ENCODE measurements at regions not wholly inside any gene's neighbourhood (a gene's known extent, or its start where the extent isn't known, plus 50 kb on each side); places are given as distances from the start of the nearest gene placed in this dataset.

DNA sequence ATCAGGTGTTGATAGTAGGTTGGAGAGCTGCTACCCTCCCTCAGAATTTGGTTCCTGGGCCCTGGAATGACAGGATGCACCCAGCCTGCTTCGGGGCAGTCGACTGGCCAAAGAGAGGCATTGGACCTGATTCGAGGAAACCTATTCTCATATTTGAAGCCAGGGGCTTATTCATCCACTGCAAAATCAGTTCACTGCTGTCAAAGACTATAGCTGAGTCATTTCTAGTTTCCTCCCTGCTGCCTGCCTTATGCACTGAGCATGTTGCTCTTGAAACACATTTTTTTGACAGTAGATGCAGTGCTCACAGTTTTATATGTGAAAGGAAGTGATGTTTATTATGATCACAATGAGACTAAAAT lies 565.4 kb downstream of the ETS1 start:
- FAIRE-seq (no peak), DNase-seq (ENCODE audit: low read depth) (peak; percentile 67)
- no peak overlapping the region for H3K4me3 Mint-ChIP-seq (ENCODE audit: unreplicated experiment)
- H3K36me3 ChIP-seq (ENCODE audit: insufficient read depth, low read length), result no peaks in the 10 kb centered on the region
- no peak overlapping the region for H2AFZ ChIP-seq (ENCODE audit: low read depth, low read length)
- no peaks in the 10 kb centered on the region for H3K36me3 Mint-ChIP-seq (ENCODE audit: low read depth, unreplicated experiment)
- H3K4me2 ChIP-seq (ENCODE audit: low read length), result no peak overlapping the region
- H3K9me3 Mint-ChIP-seq (ENCODE audit: unreplicated experiment), result no peaks in the 10 kb centered on the region
- H4K20me1 ChIP-seq (ENCODE audit: insufficient read depth, low read length), result no peaks in the 10 kb centered on the region
- peaks cover 25% of the 10 kb centered on the region for H3K4me1 Mint-ChIP-seq (ENCODE audit: low read depth, unreplicated experiment)
- no peak overlapping the region for H3K27ac ChIP-seq (ENCODE audit: low read depth, low read length)
- peaks cover 19% of the 10 kb centered on the region for H3K4me1 ChIP-seq (ENCODE audit: insufficient read depth, low read length)
- no peaks in the 10 kb centered on the region for H3K27me3 ChIP-seq (ENCODE audit: insufficient read depth, low read length)
- H3K9me3 ChIP-seq (ENCODE audit: insufficient read depth, low read depth, low read length), result no peaks in the 10 kb centered on the region
- no peak overlapping the region for H3K27ac Mint-ChIP-seq (ENCODE audit: unreplicated experiment)
- H3K27me3 Mint-ChIP-seq (ENCODE audit: low read depth, unreplicated experiment), result no peaks in the 10 kb centered on the region
- H3K4me3 ChIP-seq (ENCODE audit: insufficient read depth, low read depth, low read length), result no peak overlapping the region
- H3K79me2 ChIP-seq (ENCODE audit: insufficient read depth, low read length), result no peaks in the 10 kb centered on the region
- no peak overlapping the region for H3K9ac ChIP-seq (ENCODE audit: low read length)
- TF ChIP-seq EZH2 (IDR thresholded peaks at IDR 0.05; ENCODE audit: insufficient read depth, low read length), result no peak
- TF ChIP-seq, protein P1, sequence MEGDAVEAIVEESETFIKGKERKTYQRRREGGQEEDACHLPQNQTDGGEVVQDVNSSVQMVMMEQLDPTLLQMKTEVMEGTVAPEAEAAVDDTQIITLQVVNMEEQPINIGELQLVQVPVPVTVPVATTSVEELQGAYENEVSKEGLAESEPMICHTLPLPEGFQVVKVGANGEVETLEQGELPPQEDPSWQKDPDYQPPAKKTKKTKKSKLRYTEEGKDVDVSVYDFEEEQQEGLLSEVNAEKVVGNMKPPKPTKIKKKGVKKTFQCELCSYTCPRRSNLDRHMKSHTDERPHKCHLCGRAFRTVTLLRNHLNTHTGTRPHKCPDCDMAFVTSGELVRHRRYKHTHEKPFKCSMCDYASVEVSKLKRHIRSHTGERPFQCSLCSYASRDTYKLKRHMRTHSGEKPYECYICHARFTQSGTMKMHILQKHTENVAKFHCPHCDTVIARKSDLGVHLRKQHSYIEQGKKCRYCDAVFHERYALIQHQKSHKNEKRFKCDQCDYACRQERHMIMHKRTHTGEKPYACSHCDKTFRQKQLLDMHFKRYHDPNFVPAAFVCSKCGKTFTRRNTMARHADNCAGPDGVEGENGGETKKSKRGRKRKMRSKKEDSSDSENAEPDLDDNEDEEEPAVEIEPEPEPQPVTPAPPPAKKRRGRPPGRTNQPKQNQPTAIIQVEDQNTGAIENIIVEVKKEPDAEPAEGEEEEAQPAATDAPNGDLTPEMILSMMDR (IDR thresholded peaks at IDR 0.05; ENCODE audit: insufficient read depth, low read depth, low read length), result no peak

GRCh38 chr11:128021349-128022006 lies 565.9 kb downstream of the ETS1 start:
- Mint-ChIP-seq H3K27me3 (ENCODE audit: low read depth, unreplicated experiment) (no peaks in the 10 kb centered on the region), H3K36me3 (ENCODE audit: low read depth, unreplicated experiment) (no peaks in the 10 kb centered on the region), H3K27ac (ENCODE audit: unreplicated experiment) (no peak overlapping the region), H3K9me3 (ENCODE audit: unreplicated experiment) (no peaks in the 10 kb centered on the region), H3K4me3 (ENCODE audit: unreplicated experiment) (no peak overlapping the region), H3K4me1 (ENCODE audit: low read depth, unreplicated experiment) (peaks cover 21% of the 10 kb centered on the region)
- Histone ChIP-seq H3K79me2 (ENCODE audit: insufficient read depth, low read length) (no peaks in the 10 kb centered on the region), H3K9me3 (ENCODE audit: insufficient read depth, low read depth, low read length) (no peaks in the 10 kb centered on the region), H3K4me3 (ENCODE audit: insufficient read depth, low read depth, low read length) (no peak overlapping the region), H3K4me2 (ENCODE audit: low read length) (no peak overlapping the region), H4K20me1 (ENCODE audit: insufficient read depth, low read length) (no peaks in the 10 kb centered on the region), H3K9ac (ENCODE audit: low read length) (no peak overlapping the region), H3K4me1 (ENCODE audit: insufficient read depth, low read length) (peaks cover 13% of the 10 kb centered on the region), H3K36me3 (ENCODE audit: insufficient read depth, low read length) (no peaks in the 10 kb centered on the region), H3K27me3 (ENCODE audit: insufficient read depth, low read length) (no peaks in the 10 kb centered on the region), H2AFZ (ENCODE audit: low read depth, low read length) (no peak overlapping the region), H3K27ac (ENCODE audit: low read depth, low read length) (no peak overlapping the region)
- no peak for TF ChIP-seq EZH2 (IDR thresholded peaks at IDR 0.05; ENCODE audit: insufficient read depth, low read length)
- TF ChIP-seq, protein P1 (IDR thresholded peaks at IDR 0.05; ENCODE audit: insufficient read depth, low read depth, low read length), result peak; percentile 10
- FAIRE-seq (no peak), DNase-seq (ENCODE audit: low read depth) (peak; percentile 13)

- Mint-ChIP-seq H3K4me1 (ENCODE audit: low read depth, unreplicated experiment) (peaks cover 13% of the 10 kb centered on the region), H3K27ac (ENCODE audit: unreplicated experiment) (no peak overlapping the region), H3K36me3 (ENCODE audit: low read depth, unreplicated experiment) (no peaks in the 10 kb centered on the region), H3K27me3 (ENCODE audit: low read depth, unreplicated experiment) (no peaks in the 10 kb centered on the region), H3K4me3 (ENCODE audit: unreplicated experiment) (no peak overlapping the region), H3K9me3 (ENCODE audit: unreplicated experiment) (no peaks in the 10 kb centered on the region)
- no peak for TF ChIP-seq EZH2 (IDR thresholded peaks at IDR 0.05; ENCODE audit: insufficient read depth, low read length)
- TF ChIP-seq, protein P1 (IDR thresholded peaks at IDR 0.05; ENCODE audit: insufficient read depth, low read depth, low read length), result no peak
- FAIRE-seq, result no peak
- H3K9ac ChIP-seq (ENCODE audit: low read length), result no peak overlapping the region
- no peaks in the 10 kb centered on the region for H3K27me3 ChIP-seq (ENCODE audit: insufficient read depth, low read length)
- peak overlapping the region; percentile 18 for H3K4me2 ChIP-seq (ENCODE audit: low read length)
- peak; percentile 48 for DNase-seq (ENCODE audit: low read depth)
- H3K9me3 ChIP-seq (ENCODE audit: insufficient read depth, low read depth, low read length), result no peaks in the 10 kb centered on the region
- no peaks in the 10 kb centered on the region for H3K36me3 ChIP-seq (ENCODE audit: insufficient read depth, low read length)
- no peaks in the 10 kb centered on the region for H4K20me1 ChIP-seq (ENCODE audit: insufficient read depth, low read length)
- H3K4me3 ChIP-seq (ENCODE audit: insufficient read depth, low read depth, low read length), result no peak overlapping the region
- no peak overlapping the region for H2AFZ ChIP-seq (ENCODE audit: low read depth, low read length)
- peaks cover 6% of the 10 kb centered on the region for H3K4me1 ChIP-seq (ENCODE audit: insufficient read depth, low read length)
- no peaks in the 10 kb centered on the region for H3K79me2 ChIP-seq (ENCODE audit: insufficient read depth, low read length)
- no peak overlapping the region for H3K27ac ChIP-seq (ENCODE audit: low read depth, low read length)
Observed at GRCh38 chr11:128018692-128019091, 568.7 kb downstream of the ETS1 start.

All from astrocyte (in vitro differentiated cells and primary cell).